Loucy (cell line): ENCODE measurements at regions not wholly inside any gene's neighbourhood (a gene's known extent, or its start where the extent isn't known, plus 50 kb on each side); places are given as distances from the start of the nearest gene placed in this dataset.

Experiments
- H2AFZ ChIP-seq: fragments of 200-600 bp; sonication (generic); 2 replicates; pipeline ENCODE4 v1.6.0; 2016; ENCODE audit warnings: antibody characterized with exemption, mild to moderate bottlenecking, low read length, moderate library complexity
- H3F3A ChIP-seq: fragments of 200-600 bp; 2 replicates; pipeline ENCODE4 v1.6.0; 2016; ENCODE audit warnings: antibody characterized with exemption, low read depth, mild to moderate bottlenecking
- H3K27me3 ChIP-seq: fragments of 200-600 bp; sonication (generic); 2 replicates; pipeline ENCODE4 v1.6.1; 2014; ENCODE audit warnings: low read length, mild to moderate bottlenecking; ENCODE audit not compliant: insufficient read depth, poor library complexity, severe bottlenecking
- H3K36me3 ChIP-seq: fragments of 200-600 bp; sonication (generic); 2 replicates; pipeline ENCODE4 v1.6.1; 2016; ENCODE audit warnings: low read length; ENCODE audit not compliant: insufficient read depth
- H3K4me1 ChIP-seq: fragments of 200-600 bp; sonication (generic); 2 replicates; pipeline ENCODE4 v1.5.1; 2014; ENCODE audit warnings: low read length, mild to moderate bottlenecking; ENCODE audit not compliant: insufficient read depth, poor library complexity, severe bottlenecking
- H3K4me2 ChIP-seq: fragments of 200-600 bp; sonication (generic); 2 replicates; pipeline ENCODE4 v1.6.0; 2014; ENCODE audit warnings: antibody characterized with exemption, low read length, low read depth, mild to moderate bottlenecking; ENCODE audit not compliant: poor library complexity, severe bottlenecking
- H3K4me3 ChIP-seq: fragments of 200-600 bp; sonication (generic); 2 replicates; pipeline ENCODE4 v1.5.1; 2014; ENCODE audit warnings: low read length, mild to moderate bottlenecking, mixed read lengths; ENCODE audit not compliant: poor library complexity, severe bottlenecking
- H3K79me2 ChIP-seq: fragments of 200-600 bp; sonication (generic); 2 replicates; pipeline ENCODE4 v1.6.1; 2014; ENCODE audit warnings: low read length; ENCODE audit not compliant: insufficient read depth
- H3K9ac ChIP-seq: fragments of 200-600 bp; sonication (generic); 2 replicates; pipeline ENCODE4 v1.6.0; 2014; ENCODE audit warnings: mild to moderate bottlenecking, low read depth, low read length, moderate library complexity; ENCODE audit not compliant: poor library complexity, severe bottlenecking
- H3K9me2 ChIP-seq: fragments of 200-600 bp; sonication (generic); replicated peaks from 2 replicates; pipeline ENCODE4 v1.6.1; 2016; ENCODE audit warnings: low read depth, low read length, mixed read lengths
- H3K9me3 ChIP-seq: fragments of 200-600 bp; sonication (generic); 2 replicates; pipeline ENCODE4 v1.6.1; 2014; ENCODE audit warnings: mild to moderate bottlenecking, antibody characterized with exemption, low read length, low read depth; ENCODE audit not compliant: insufficient read depth
- H4K20me1 ChIP-seq: fragments of 200-600 bp; sonication (generic); 2 replicates; pipeline ENCODE4 v1.6.0; 2014; ENCODE audit warnings: antibody characterized with exemption, low read length, mild to moderate bottlenecking; ENCODE audit not compliant: insufficient read depth, poor library complexity, severe bottlenecking
- EZH2phosphoT487 ChIP-seq: fragments of 200-600 bp; IDR thresholded peaks from 2 replicates; pipeline ENCODE4 v1.6.1; 2018; ENCODE audit warnings: antibody characterized with exemption, mild to moderate bottlenecking, moderate library complexity, borderline replicate concordance
- TF ChIP-seq, protein P1 (sequence below): fragments of 200-600 bp; sonication (generic); conservative IDR thresholded peaks from 2 replicates; pipeline ENCODE4 v1.5.1; 2014; ENCODE audit warnings: mild to moderate bottlenecking, antibody characterized with exemption, low read length

DNA sequence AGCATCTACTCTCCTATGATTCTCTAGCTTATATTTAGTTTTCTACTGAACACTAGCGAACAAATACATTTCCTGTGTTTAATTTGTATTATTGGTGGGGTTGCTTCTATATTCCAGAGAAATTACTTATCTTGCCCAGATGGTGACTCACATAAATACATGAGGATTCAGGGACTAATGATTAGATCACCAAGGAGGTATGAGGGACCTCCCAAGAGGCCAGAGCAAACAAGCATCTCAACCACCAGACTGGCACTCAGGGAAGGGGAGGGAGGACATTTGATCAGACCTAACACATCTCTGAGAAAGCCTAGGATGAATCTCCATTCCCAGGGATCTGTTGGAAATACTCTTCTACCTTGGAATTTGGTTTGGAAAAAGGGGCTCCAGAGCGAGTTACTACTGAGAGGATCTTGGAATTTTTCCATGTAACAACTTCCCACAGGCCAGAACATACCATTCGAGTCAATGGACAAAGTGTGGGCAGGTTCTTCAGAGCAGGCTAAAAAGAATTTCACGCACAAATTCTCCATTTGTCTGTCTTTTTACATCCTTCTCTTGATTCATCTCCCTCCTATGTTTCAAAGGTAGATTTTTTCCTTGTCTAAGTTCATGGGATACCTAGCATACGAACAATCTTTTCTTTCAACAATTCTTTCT, 262.6 kb upstream of the MYOCD start:
- Histone ChIP-seq H3K4me2 (no peak overlapping the region), H3K9me2 (no peaks in the 10 kb centered on the region)

DNA sequence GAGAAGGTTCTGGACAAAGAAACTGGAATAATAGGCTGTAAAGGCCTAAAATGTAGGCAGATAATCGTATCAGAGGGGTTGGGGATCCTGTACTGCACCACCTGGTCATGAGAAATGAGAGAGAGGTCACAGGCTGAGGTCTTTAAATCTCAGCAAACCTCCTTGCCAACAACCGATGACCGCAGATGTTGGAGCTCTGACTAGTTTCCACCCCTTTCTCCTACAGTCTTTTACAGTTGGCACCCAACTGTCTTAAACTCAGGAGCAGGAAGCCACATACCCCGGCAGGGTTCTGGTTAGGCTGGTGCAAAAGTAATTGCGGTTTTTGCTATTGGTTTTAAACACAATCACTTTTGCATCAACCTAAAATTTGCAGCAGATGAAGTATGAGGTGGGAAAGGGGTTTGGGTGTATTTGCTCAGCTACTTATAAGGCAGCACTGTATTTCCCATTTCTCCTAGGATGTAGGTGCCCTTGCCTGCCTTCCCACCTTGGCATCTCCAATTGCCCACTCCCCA, 261.8 kb upstream of the MYOCD start:
- H3K27me3 ChIP-seq = no peaks in the 10 kb centered on the region
- no peaks in the 10 kb centered on the region for H3F3A ChIP-seq
- H2AFZ ChIP-seq = no peak overlapping the region
- H3K9me3 ChIP-seq = peaks cover 2% of the 10 kb centered on the region; the same call in 1 of the 2 replicates
- TF ChIP-seq, protein P1, sequence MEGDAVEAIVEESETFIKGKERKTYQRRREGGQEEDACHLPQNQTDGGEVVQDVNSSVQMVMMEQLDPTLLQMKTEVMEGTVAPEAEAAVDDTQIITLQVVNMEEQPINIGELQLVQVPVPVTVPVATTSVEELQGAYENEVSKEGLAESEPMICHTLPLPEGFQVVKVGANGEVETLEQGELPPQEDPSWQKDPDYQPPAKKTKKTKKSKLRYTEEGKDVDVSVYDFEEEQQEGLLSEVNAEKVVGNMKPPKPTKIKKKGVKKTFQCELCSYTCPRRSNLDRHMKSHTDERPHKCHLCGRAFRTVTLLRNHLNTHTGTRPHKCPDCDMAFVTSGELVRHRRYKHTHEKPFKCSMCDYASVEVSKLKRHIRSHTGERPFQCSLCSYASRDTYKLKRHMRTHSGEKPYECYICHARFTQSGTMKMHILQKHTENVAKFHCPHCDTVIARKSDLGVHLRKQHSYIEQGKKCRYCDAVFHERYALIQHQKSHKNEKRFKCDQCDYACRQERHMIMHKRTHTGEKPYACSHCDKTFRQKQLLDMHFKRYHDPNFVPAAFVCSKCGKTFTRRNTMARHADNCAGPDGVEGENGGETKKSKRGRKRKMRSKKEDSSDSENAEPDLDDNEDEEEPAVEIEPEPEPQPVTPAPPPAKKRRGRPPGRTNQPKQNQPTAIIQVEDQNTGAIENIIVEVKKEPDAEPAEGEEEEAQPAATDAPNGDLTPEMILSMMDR = no peak
- no peak for TF ChIP-seq EZH2phosphoT487
- no peaks in the 10 kb centered on the region for H3K9me2 ChIP-seq
- no peak overlapping the region for H3K9ac ChIP-seq
- H3K36me3 ChIP-seq = no peaks in the 10 kb centered on the region
- no peak overlapping the region for H3K4me2 ChIP-seq
- H3K4me3 ChIP-seq = no peak overlapping the region
- H4K20me1 ChIP-seq = no peaks in the 10 kb centered on the region
- H3K4me1 ChIP-seq = no peaks in the 10 kb centered on the region
- H3K79me2 ChIP-seq = no peaks in the 10 kb centered on the region

More for the DNA sequence above, 262.6 kb upstream of the MYOCD start:
- no peaks in the 10 kb centered on the region for H3K36me3 ChIP-seq
- TF ChIP-seq, protein P1 = no peak
- TF ChIP-seq EZH2phosphoT487 = no peak
- H3K4me1 ChIP-seq = no peaks in the 10 kb centered on the region
- peaks cover 2% of the 10 kb centered on the region; the same call in 1 of the 2 replicates for H3K9me3 ChIP-seq
- no peaks in the 10 kb centered on the region for H3K27me3 ChIP-seq
- no peak overlapping the region for H3K9ac ChIP-seq
- H3K4me3 ChIP-seq = no peak overlapping the region
- H4K20me1 ChIP-seq = no peaks in the 10 kb centered on the region
- no peaks in the 10 kb centered on the region for H3K79me2 ChIP-seq
- H3F3A ChIP-seq = no peaks in the 10 kb centered on the region
- H2AFZ ChIP-seq = no peak overlapping the region

DNA sequence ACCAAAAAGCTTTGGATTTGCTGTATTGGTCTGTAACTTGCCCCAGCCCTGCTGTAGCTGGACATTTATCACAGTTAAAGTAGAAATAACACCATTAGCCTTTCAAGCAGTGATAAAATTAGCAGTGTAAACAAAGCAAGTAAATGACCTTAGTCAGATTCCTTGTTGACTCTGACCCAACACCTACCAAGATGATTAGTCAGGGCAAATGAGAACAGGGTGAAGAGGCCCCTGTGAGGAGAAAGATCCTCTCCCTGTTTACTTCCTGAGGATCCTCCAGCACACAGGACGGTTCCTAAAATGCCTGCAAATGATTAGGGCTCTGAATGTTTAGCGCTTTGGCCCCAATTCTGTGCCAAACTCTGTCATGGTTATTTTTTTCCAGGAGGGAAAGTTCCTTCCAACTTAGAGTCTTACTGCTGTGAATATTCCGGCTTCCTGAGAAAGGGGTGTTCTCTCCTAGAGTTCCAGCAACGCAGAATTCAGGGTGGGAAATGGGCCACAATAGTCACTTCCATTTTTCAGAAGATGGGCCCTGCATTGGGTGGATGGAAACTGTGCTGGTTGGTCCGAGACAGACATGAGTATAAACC, 259.0 kb upstream of the MYOCD start:
- H2AFZ ChIP-seq = no peak overlapping the region

More for the DNA sequence above, 259.0 kb upstream of the MYOCD start:
- Histone ChIP-seq H3F3A (no peaks in the 10 kb centered on the region), H3K9me3 (peaks cover 2% of the 10 kb centered on the region; the same call in 1 of the 2 replicates), H3K4me2 (no peak overlapping the region), H3K4me3 (no peak overlapping the region), H3K27me3 (no peaks in the 10 kb centered on the region), H3K9ac (no peak overlapping the region), H4K20me1 (no peaks in the 10 kb centered on the region), H3K9me2 (no peaks in the 10 kb centered on the region), H3K79me2 (no peaks in the 10 kb centered on the region), H3K4me1 (no peaks in the 10 kb centered on the region), H3K36me3 (no peaks in the 10 kb centered on the region)
- TF ChIP-seq, protein P1 = no peak
- no peak for TF ChIP-seq EZH2phosphoT487
